Astrocyte of the spinal cord (primary cell): ENCODE measurements at regions not wholly inside any gene's neighbourhood (a gene's known extent, or its start where the extent isn't known, plus 50 kb on each side); places are given as distances from the start of the nearest gene placed in this dataset.

Experiments
- DNase-seq: peaks from one replicate; pipeline ENCODE4 v3.0.0; 2011; ENCODE audit warnings: low read depth, low spot score
- H3K4me3 ChIP-seq: 2 replicates; pipeline ENCODE4 v1.5.1; 2011; ENCODE audit warnings: low read depth, mild to moderate bottlenecking, low read length, moderate library complexity
- in situ Hi-C: cut with HindIII; loops from 2 replicates; pipeline ENCODE4 v1.10.0; 2017; ENCODE audit warnings: low sequenced_read_pairs
- TF ChIP-seq, protein P1 (sequence below): IDR thresholded peaks from 2 replicates; pipeline ENCODE4 v1.5.1; 2012; ENCODE audit warnings: low read depth, mild to moderate bottlenecking, low read length, inconsistent platforms

DNA sequence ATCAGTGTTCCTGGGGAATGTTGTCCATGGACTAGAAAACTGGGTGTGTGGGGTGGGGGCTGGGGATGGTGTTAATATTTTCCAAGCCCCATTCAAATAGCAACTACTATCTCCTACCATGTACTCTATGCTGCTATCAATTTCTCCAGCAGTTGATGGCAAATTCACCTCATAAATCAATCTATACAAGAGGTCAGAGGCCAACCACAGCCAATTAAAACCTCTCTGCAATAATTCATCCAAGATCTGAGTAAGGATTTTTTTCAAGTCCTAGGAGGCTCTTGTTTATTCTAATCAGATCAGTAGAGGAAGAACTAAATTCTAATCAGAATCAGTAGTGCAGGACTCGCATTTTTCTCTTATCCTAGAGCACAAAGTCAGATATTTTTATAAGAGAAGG lies 73.4 kb upstream of the WT1 start:
- DNase-seq: no peak
- in situ Hi-C loops: no loop called here
- no peak overlapping the region for H3K4me3 ChIP-seq
- TF ChIP-seq, protein P1, sequence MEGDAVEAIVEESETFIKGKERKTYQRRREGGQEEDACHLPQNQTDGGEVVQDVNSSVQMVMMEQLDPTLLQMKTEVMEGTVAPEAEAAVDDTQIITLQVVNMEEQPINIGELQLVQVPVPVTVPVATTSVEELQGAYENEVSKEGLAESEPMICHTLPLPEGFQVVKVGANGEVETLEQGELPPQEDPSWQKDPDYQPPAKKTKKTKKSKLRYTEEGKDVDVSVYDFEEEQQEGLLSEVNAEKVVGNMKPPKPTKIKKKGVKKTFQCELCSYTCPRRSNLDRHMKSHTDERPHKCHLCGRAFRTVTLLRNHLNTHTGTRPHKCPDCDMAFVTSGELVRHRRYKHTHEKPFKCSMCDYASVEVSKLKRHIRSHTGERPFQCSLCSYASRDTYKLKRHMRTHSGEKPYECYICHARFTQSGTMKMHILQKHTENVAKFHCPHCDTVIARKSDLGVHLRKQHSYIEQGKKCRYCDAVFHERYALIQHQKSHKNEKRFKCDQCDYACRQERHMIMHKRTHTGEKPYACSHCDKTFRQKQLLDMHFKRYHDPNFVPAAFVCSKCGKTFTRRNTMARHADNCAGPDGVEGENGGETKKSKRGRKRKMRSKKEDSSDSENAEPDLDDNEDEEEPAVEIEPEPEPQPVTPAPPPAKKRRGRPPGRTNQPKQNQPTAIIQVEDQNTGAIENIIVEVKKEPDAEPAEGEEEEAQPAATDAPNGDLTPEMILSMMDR: no peak

DNA sequence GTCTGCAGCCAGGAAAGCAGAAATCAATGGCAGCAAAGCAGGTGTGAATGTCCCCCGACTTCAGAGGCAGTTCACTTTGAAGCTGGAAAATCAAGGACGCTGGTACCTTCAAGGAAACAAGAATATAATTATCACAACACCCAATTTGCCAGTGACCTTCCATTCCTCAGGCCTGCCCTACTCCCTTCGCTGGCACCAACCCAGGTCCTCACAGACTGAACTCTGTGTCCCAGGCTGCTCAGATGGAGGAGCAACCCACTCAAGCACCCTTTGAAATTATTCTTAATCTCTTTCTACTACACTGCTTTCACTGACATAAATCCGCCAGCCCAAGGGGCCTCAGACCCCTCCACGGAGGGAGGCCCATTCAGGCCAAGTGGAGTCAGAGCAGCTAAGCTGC lies 64.7 kb upstream of the WT1 start:
- in situ Hi-C loops: no loop called here
- DNase-seq: no peak
- no peak overlapping the region for H3K4me3 ChIP-seq
- TF ChIP-seq, protein P1: no peak

DNA sequence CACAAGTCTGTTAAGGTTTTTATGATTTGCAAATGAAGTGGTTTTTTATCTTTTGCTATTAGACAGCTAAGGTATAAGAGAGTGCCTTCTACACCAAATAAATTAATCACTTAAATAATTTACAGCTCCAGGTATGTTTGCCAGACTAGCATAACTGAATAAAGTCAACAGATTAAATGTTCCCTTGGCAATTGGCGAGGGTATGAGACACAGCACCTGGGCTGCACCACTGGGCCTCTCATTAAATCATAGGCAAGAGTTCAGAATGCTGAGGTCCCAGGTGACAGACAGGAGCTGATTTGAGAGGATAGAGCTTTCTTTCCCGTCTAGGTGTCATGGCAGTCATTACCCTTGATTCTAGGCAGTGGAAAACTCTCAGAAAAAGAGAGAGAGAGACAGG lies 62.6 kb upstream of the WT1 start:
- H3K4me3 ChIP-seq: no peak overlapping the region
- DNase-seq: no peak
- in situ Hi-C loops: no loop called here
- TF ChIP-seq, protein P1: no peak

DNA sequence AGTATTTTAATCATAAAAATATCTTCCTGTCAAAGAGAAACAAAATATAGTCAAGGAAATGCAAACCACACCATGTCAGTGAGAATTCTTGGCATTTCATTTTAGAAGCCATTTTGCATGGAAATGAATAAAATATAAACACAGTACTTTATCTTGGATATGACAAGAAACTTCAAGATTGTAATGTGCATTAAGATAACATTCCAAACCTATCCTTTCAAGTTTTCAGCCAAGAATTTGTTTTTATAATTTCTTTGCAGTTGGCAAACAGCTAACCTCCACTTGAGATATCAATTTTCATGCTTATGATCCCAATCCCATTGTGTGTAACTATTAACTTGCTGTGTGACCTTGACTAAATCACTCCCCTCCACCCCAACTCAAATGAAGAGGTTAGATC lies 59.3 kb upstream of the WT1 start:
- no peak overlapping the region for H3K4me3 ChIP-seq
- in situ Hi-C loops: no loop called here
- TF ChIP-seq, protein P1: no peak
- DNase-seq: no peak

DNA sequence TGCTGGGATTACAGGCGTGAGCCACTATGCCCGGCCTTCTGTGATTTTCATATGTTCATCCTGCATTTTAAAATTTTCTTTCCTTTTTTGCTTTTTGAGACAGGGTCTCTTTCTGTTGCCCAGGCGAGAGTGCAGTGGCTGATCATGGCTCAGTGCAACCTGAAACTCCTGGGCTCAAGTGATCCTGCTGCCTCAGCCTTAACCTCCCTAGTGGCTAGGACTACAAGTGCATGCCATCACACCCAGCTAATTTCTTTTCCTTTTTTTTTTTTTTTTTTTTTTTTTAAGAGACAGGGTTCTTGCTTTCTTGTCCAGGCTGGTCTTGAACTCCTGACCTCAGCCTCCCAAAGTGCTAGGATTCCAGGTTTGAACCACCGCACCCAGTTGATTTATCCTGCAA lies 54.1 kb upstream of the WT1 start:
- H3K4me3 ChIP-seq: no peak overlapping the region
- no peak for DNase-seq
- TF ChIP-seq, protein P1: no peak
- in situ Hi-C loops: no loop called here

DNA sequence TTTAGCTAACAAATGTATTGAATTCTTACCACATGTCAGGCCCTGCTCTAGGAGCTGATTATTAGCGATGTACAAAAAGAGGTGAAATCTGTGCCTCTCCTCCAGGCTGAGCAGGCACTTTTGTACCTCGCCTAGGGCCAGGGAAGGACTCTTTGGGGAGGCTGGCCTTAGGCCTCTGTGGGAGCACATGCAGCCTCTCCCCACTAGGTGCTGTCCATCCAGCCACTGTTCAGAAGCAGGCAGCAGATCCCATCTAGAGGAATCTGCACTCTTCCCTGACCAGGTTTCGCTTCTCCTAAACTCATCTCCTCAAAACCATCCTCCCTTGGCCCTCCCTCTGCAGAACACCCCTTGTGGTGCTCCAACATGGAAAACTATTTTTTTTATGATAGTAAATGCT lies 51.9 kb upstream of the WT1 start:
- TF ChIP-seq, protein P1: peak; percentile 18
- no peak for DNase-seq
- no peak overlapping the region for H3K4me3 ChIP-seq
- in situ Hi-C loops: no loop called here

DNA sequence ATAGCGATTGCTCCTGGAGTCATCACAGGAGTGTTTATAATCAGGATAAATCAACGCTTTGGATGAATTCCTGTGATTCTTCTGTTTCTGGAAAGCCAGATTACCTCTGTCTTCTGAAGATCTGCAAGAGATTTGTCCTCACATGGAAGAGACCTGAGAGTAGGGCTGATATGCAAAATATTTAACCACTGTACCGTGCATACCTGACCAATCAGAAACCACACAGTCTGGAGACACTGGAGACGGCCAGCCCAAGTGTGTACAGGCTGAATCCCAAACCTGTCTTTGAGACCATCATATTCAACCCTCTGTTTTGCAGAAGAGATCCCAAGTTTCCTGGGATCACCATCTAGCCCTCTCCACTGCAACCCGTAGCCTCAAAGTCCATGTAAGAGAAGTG lies 50.4 kb upstream of the WT1 start:
- TF ChIP-seq, protein P1: no peak
- in situ Hi-C loops: no loop called here
- DNase-seq: no peak
- H3K4me3 ChIP-seq: no peak overlapping the region
